ENCODE measurements at regions not wholly inside any gene's neighbourhood (a gene's known extent, or its start where the extent isn't known, plus 50 kb on each side); places are given as distances from the start of the nearest gene placed in this dataset.

DNA sequence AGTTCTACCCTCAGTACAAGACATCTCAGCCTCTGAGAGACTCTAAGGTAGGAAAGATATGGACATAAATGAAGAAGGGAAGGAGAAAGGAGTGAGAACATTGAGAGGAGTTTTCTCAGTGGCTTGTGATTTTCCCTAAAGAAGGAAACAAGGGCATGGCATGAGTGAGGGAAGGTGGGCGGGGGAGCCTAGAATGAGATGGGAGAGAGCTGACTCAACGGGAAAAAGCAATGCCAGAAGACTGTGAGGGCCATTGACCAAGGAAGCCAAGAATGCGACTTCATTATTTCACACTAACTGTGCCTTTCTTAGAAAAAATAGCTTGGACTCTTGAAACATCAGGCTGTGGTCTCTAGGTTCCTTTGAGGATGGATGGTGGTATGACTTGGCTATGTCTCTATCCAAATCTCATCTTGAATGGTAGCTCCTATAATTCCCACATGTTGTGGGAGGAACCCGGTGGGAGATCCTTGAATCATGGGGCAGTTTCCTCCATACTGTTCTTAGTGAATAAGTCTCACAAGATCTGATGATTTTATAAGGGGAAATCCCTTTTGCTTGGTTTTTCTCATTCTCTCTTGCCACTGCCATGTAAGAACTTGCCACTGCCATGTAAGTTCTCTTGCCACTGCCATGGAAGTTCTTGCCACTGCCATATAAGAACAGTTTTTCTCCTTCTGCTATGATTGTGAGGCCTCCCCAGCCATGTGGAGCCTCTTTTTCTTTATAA, 279.6 kb downstream of the NUAK1 start:
- CTCF ChIA-PET = no interaction called here
- TF ChIP-seq HDGF (IDR thresholded peaks at IDR 0.05; ENCODE audit: borderline replicate concordance) (no peak), FOXA1 (IDR thresholded peaks at IDR 0.05) (no peak), FOXM1 (IDR thresholded peaks at IDR 0.05; ENCODE audit: borderline replicate concordance) (no peak), BHLHE40 (IDR thresholded peaks at IDR 0.05; ENCODE audit: borderline replicate concordance) (no peak), FOXK2 (IDR thresholded peaks at IDR 0.05) (no peak), NFRKB (IDR thresholded peaks at IDR 0.05) (no peak), CTBP1 (IDR thresholded peaks at IDR 0.05; ENCODE audit: borderline replicate concordance) (no peak), L3MBTL2 (conservative IDR thresholded peaks at IDR 0.05) (no peak), ZNF384 (IDR thresholded peaks at IDR 0.05) (no peak), TARDBP (IDR thresholded peaks at IDR 0.05) (no peak), ARNT (IDR thresholded peaks at IDR 0.05) (no peak), SUZ12 (IDR thresholded peaks at IDR 0.05) (no peak), ELF4 (IDR thresholded peaks at IDR 0.05) (no peak), SP1 (IDR thresholded peaks at IDR 0.05) (no peak)
- no peak for DNase-seq (ENCODE audit: extremely low spot score)
- POLR2A ChIA-PET = no interaction called here

GRCh38 chr12:105860561-105861207, 278.1 kb downstream of the NUAK1 start:
- POLR2A ChIA-PET = no interaction called here
- TF ChIP-seq NFRKB (IDR thresholded peaks at IDR 0.05) = no peak
- no peak for TF ChIP-seq ZNF384 (IDR thresholded peaks at IDR 0.05)
- TF ChIP-seq FOXK2 (IDR thresholded peaks at IDR 0.05) = no peak
- no peak for TF ChIP-seq HDGF (IDR thresholded peaks at IDR 0.05; ENCODE audit: borderline replicate concordance)
- TF ChIP-seq, protein P1, sequence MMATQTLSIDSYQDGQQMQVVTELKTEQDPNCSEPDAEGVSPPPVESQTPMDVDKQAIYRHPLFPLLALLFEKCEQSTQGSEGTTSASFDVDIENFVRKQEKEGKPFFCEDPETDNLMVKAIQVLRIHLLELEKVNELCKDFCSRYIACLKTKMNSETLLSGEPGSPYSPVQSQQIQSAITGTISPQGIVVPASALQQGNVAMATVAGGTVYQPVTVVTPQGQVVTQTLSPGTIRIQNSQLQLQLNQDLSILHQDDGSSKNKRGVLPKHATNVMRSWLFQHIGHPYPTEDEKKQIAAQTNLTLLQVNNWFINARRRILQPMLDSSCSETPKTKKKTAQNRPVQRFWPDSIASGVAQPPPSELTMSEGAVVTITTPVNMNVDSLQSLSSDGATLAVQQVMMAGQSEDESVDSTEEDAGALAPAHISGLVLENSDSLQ (IDR thresholded peaks at IDR 0.05) = no peak
- TF ChIP-seq FOXM1 (IDR thresholded peaks at IDR 0.05; ENCODE audit: borderline replicate concordance) = no peak
- no peak for TF ChIP-seq ARNT (IDR thresholded peaks at IDR 0.05)
- no peak for TF ChIP-seq SP1 (IDR thresholded peaks at IDR 0.05)
- no peak for TF ChIP-seq FOXA1 (IDR thresholded peaks at IDR 0.05)
- TF ChIP-seq TARDBP (IDR thresholded peaks at IDR 0.05) = no peak
- TF ChIP-seq LEF1 (IDR thresholded peaks at IDR 0.05; ENCODE audit: borderline replicate concordance) = no peak
- no peak for TF ChIP-seq BHLHE40 (IDR thresholded peaks at IDR 0.05; ENCODE audit: borderline replicate concordance)
- CTCF ChIA-PET = no interaction called here
- no peak for DNase-seq (ENCODE audit: extremely low spot score)

DNA sequence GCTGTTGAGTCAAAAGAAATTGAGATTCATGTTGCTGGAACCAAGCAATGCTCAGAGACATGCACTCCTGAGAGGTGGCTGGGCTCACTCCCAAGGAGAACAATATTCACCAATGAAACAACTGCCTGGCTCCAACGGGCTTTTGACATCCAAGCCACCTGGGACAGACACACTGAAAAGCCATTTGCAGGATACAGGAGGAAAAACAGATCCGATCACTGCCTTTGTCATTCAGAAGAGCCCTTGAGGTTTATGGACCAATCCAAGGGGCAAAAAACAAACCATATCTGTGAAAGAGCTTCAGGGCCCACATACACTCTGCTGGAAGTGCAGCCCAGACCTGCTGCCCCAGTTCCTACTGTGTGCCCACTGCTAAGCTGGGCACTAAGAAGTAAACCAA, 277.5 kb downstream of the NUAK1 start:
- DNase-seq (ENCODE audit: extremely low spot score) = no peak
- no peak for TF ChIP-seq LEF1 (IDR thresholded peaks at IDR 0.05; ENCODE audit: borderline replicate concordance)
- TF ChIP-seq, protein P1 (IDR thresholded peaks at IDR 0.05) = no peak
- TF ChIP-seq ARNT (IDR thresholded peaks at IDR 0.05) = no peak
- no peak for TF ChIP-seq SUZ12 (IDR thresholded peaks at IDR 0.05)
- TF ChIP-seq HDGF (IDR thresholded peaks at IDR 0.05; ENCODE audit: borderline replicate concordance) = no peak
- TF ChIP-seq NFRKB (IDR thresholded peaks at IDR 0.05) = no peak
- no peak for TF ChIP-seq FOXK2 (IDR thresholded peaks at IDR 0.05)
- no peak for TF ChIP-seq FOXA1 (IDR thresholded peaks at IDR 0.05)
- TF ChIP-seq L3MBTL2 (conservative IDR thresholded peaks at IDR 0.05) = no peak
- no peak for TF ChIP-seq ZNF384 (IDR thresholded peaks at IDR 0.05)
- TF ChIP-seq CTBP1 (IDR thresholded peaks at IDR 0.05; ENCODE audit: borderline replicate concordance) = no peak
- no peak for TF ChIP-seq SP1 (IDR thresholded peaks at IDR 0.05)
- no peak for TF ChIP-seq ELF4 (IDR thresholded peaks at IDR 0.05)
- no peak for TF ChIP-seq FOXM1 (IDR thresholded peaks at IDR 0.05; ENCODE audit: borderline replicate concordance)
- TF ChIP-seq BHLHE40 (IDR thresholded peaks at IDR 0.05; ENCODE audit: borderline replicate concordance) = no peak
- TF ChIP-seq TARDBP (IDR thresholded peaks at IDR 0.05) = no peak
- ChIA-PET POLR2A (no interaction called here), CTCF (no interaction called here)

DNA sequence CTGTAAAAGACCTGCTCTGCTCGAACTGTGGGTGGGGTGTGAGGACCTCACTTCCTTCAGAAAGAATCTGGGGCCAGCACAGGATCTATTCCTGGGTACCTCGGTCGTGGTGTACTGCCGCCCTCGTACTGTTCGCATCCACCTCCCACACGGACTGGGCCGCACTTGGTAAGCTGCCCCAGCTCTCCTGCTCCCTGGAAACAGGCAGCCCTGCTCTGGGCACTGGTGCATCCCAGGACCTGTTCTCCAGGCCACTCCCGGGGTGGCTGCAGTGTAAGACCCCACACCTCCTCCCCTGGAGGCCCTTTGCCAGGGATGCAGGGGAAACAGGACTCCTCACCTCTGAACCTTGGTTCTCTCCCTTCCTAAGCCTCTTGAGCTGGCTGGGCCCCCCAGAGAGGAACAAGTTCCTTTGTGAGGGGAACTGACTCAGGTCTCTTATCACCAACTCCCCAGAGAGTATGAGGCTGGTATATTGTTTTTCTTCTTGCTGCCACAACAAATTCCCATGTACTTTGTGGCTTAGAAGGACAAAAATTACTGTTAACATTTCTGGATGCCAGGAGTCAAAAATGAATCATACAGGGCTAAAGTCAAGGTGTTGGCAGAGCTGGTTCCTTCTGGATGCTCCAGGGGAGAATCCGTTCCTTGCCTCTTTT, 276.5 kb downstream of the NUAK1 start:
- ChIA-PET POLR2A (no interaction called here), CTCF (no interaction called here)
- TF ChIP-seq LEF1 (IDR thresholded peaks at IDR 0.05; ENCODE audit: borderline replicate concordance) (no peak), FOXA1 (IDR thresholded peaks at IDR 0.05) (no peak), TARDBP (IDR thresholded peaks at IDR 0.05) (no peak), CTBP1 (IDR thresholded peaks at IDR 0.05; ENCODE audit: borderline replicate concordance) (no peak), BHLHE40 (IDR thresholded peaks at IDR 0.05; ENCODE audit: borderline replicate concordance) (no peak), ZNF384 (IDR thresholded peaks at IDR 0.05) (no peak), FOXM1 (IDR thresholded peaks at IDR 0.05; ENCODE audit: borderline replicate concordance) (no peak), SP1 (IDR thresholded peaks at IDR 0.05) (no peak), HDGF (IDR thresholded peaks at IDR 0.05; ENCODE audit: borderline replicate concordance) (no peak), ELF4 (IDR thresholded peaks at IDR 0.05) (no peak), ARNT (IDR thresholded peaks at IDR 0.05) (no peak), FOXK2 (IDR thresholded peaks at IDR 0.05) (no peak), SUZ12 (IDR thresholded peaks at IDR 0.05) (no peak)
- TF ChIP-seq, protein P1 (IDR thresholded peaks at IDR 0.05) = no peak
- no peak for DNase-seq (ENCODE audit: extremely low spot score)

GRCh38 chr12:105864316-105864715, 274.4 kb downstream of the NUAK1 start:
- TF ChIP-seq NFRKB (IDR thresholded peaks at IDR 0.05) (no peak), FOXA1 (IDR thresholded peaks at IDR 0.05) (no peak)
- DNase-seq (ENCODE audit: extremely low spot score) = no peak
- ChIA-PET POLR2A (no interaction called here), CTCF (no interaction called here)
